Stimulated activated naive CD4-positive, alpha-beta T cell treated with Interleukin-2 at 50 U/mL for 16 hours (primary cell): ENCODE measurements at regions not wholly inside any gene's neighbourhood (a gene's known extent, or its start where the extent isn't known, plus 50 kb on each side); places are given as distances from the start of the nearest gene placed in this dataset.
A peak's percentile ranks its signal among the peaks of the same experiment; 100 is the strongest.
"Not testable (repeated sequence)": the region's sequence is repeated elsewhere in the genome, so short reads cannot be mapped to it uniquely, and the experiment has no call there.

Source experiments
- DNase-seq: peaks from one replicate; lab custom pipeline; 2025; lab: John Stamatoyannopoulos, UW

- DNase-seq = no peak
Measured at GRCh38 chr6:166877906-166878305, 78.4 kb downstream of the RNASET2 start.

- no peak for DNase-seq
Measured at GRCh38 chr6:166877349-166877748, 79.0 kb downstream of the RNASET2 start.

GRCh38 chr6:166872531-166873009, 83.8 kb downstream of the RNASET2 start:
- no peak for DNase-seq

GRCh38 chr6:166870602-166871208, 85.6 kb downstream of the RNASET2 start:
- no peak for DNase-seq

GRCh38 chr6:166866839-166867637, 89.3 kb downstream of the RNASET2 start:
- no peak for DNase-seq

GRCh38 chr6:166864333-166864732, 92.0 kb downstream of the RNASET2 start:
- DNase-seq = no peak

GRCh38 chr6:166862978-166863530, 93.3 kb downstream of the RNASET2 start:
- DNase-seq = no peak

- peak; percentile 14 for DNase-seq
Measured at GRCh38 chr6:166862287-166862977, 93.9 kb downstream of the RNASET2 start.

GRCh38 chr6:166861961-166862286, 94.4 kb downstream of the RNASET2 start:
- no peak for DNase-seq

- no peak for DNase-seq
Measured at GRCh38 chr6:166861304-166861703, 95.0 kb downstream of the RNASET2 start.

- DNase-seq = no peak
Measured at GRCh38 chr6:166860392-166860791, 96.0 kb downstream of the RNASET2 start.

GRCh38 chr6:166855416-166855815, 100.9 kb downstream of the RNASET2 start:
- no peak for DNase-seq

GRCh38 chr6:166853371-166854325, 102.7 kb downstream of the RNASET2 start:
- DNase-seq = no peak

GRCh38 chr6:166852451-166852975, 103.8 kb downstream of the RNASET2 start:
- no peak for DNase-seq

GRCh38 chr6:166851911-166852310, 104.4 kb downstream of the RNASET2 start:
- DNase-seq = no peak

- no peak for DNase-seq
Measured at GRCh38 chr6:166851426-166851825, 104.9 kb downstream of the RNASET2 start.

- no peak for DNase-seq
Measured at GRCh38 chr6:166850677-166851076, 105.7 kb downstream of the RNASET2 start.

- no peak for DNase-seq
Measured at GRCh38 chr6:166849749-166850183, 106.6 kb downstream of the RNASET2 start.

GRCh38 chr6:166848979-166849748, 107.2 kb downstream of the RNASET2 start:
- no peak for DNase-seq

GRCh38 chr6:166846446-166847142, 109.8 kb downstream of the RNASET2 start:
- DNase-seq = not testable (repeated sequence)
